HG03139 (cell line): ENCODE measurements at regions not wholly inside any gene's neighbourhood (a gene's known extent, or its start where the extent isn't known, plus 50 kb on each side); places are given as distances from the start of the nearest gene placed in this dataset.
"Not testable (repeated sequence)": the region's sequence is repeated elsewhere in the genome, so short reads cannot be mapped to it uniquely, and the experiment has no call there.

ENCODE experiments used
- ATAC-seq: cut with Tn5 transposase; IDR thresholded peaks from one replicate; pipeline ENCODE4 v1.9.1; 2021; ENCODE audit not compliant: unreplicated experiment

GRCh38 chr14:83129496-83129895, 1595.8 kb upstream of the SEL1L start:
- no peak for ATAC-seq

- ATAC-seq, result no peak
Observed at GRCh38 chr14:83133981-83134645, 1600.5 kb upstream of the SEL1L start.

- no peak for ATAC-seq
Observed at GRCh38 chr14:83140756-83141155, 1607.1 kb upstream of the SEL1L start.

- ATAC-seq, result no peak
Observed at GRCh38 chr14:83147006-83147405, 1613.4 kb upstream of the SEL1L start.

GRCh38 chr14:83151571-83151970, 1617.9 kb upstream of the SEL1L start:
- no peak for ATAC-seq

- no peak for ATAC-seq
Observed at GRCh38 chr14:83153081-83153480, 1619.4 kb upstream of the SEL1L start.

- no peak for ATAC-seq
Observed at GRCh38 chr14:83162361-83162929, 1628.8 kb upstream of the SEL1L start.

GRCh38 chr14:83163016-83163415, 1629.4 kb upstream of the SEL1L start:
- ATAC-seq, result no peak

- no peak for ATAC-seq
Observed at GRCh38 chr14:83164016-83164415, 1630.4 kb upstream of the SEL1L start.

GRCh38 chr14:83164591-83164990, 1630.9 kb upstream of the SEL1L start:
- no peak for ATAC-seq

GRCh38 chr14:83170165-83170564, 1636.5 kb upstream of the SEL1L start:
- no peak for ATAC-seq

GRCh38 chr14:83171761-83172160, 1638.1 kb upstream of the SEL1L start:
- no peak for ATAC-seq

GRCh38 chr14:83172363-83172762, 1638.7 kb upstream of the SEL1L start:
- no peak for ATAC-seq

GRCh38 chr14:83173687-83174086, 1640.0 kb upstream of the SEL1L start:
- ATAC-seq, result no peak

- ATAC-seq, result no peak
Observed at GRCh38 chr14:83184531-83184930, 1650.9 kb upstream of the SEL1L start.

- ATAC-seq, result not testable (repeated sequence)
Observed at GRCh38 chr14:83188311-83188710, 1654.7 kb upstream of the SEL1L start.

- ATAC-seq, result no peak
Observed at GRCh38 chr14:83196236-83196635, 1662.6 kb upstream of the SEL1L start.

GRCh38 chr14:83197271-83197670, 1663.6 kb upstream of the SEL1L start:
- ATAC-seq, result no peak

- ATAC-seq, result no peak
Observed at GRCh38 chr14:83207550-83207949, 1673.9 kb upstream of the SEL1L start.

- ATAC-seq, result no peak
Observed at GRCh38 chr14:83208341-83208740, 1674.7 kb upstream of the SEL1L start.

- no peak for ATAC-seq
Observed at GRCh38 chr14:83217492-83217891, 1683.8 kb upstream of the SEL1L start.

GRCh38 chr14:83247924-83248639, 1714.4 kb upstream of the SEL1L start:
- ATAC-seq, result no peak
